Stomach (tissue), 4 donors: ENCODE measurements at regions not wholly inside any gene's neighbourhood (a gene's known extent, or its start where the extent isn't known, plus 50 kb on each side); places are given as distances from the start of the nearest gene placed in this dataset.

ENCODE experiments used
- EP300 ChIP-seq: sonication (generic); formaldehyde crosslinking; IDR thresholded peaks from one replicate; pipeline ENCODE4 v1.6.1; 2017; ENCODE audit warnings: antibody characterized with exemption
- POLR2A ChIP-seq, 4 donors: fragments of 450-650 bp; IDR thresholded peaks; one replicate each; pipeline ENCODE4 v1.6.1; 2016; ENCODE audit warnings: antibody characterized with exemption in 4 of 4, control low read depth in 2 of 4, mild to moderate bottlenecking in 1 of 4, moderate library complexity in 1 of 4
- POLR2AphosphoS5 ChIP-seq, 3 donors: sonication (generic); formaldehyde crosslinking; IDR thresholded peaks; one replicate each; pipeline ENCODE4 v1.6.1; 2016; ENCODE audit warnings: antibody characterized with exemption in 3 of 3
- TF ChIP-seq, protein P1 (sequence below), 7 experiments: fragments of 450-650 bp in 4 of 7; fragments of 200-600 bp in 3 of 7; sonication (generic) in 3 of 7; IDR thresholded peaks; one replicate each; pipeline ENCODE4 v1.5.1; 2016 to 2019; ENCODE audit warnings: antibody characterized with exemption in 7 of 7, control low read depth in 2 of 7, mild to moderate bottlenecking in 1 of 7

- TF ChIP-seq, protein P1, sequence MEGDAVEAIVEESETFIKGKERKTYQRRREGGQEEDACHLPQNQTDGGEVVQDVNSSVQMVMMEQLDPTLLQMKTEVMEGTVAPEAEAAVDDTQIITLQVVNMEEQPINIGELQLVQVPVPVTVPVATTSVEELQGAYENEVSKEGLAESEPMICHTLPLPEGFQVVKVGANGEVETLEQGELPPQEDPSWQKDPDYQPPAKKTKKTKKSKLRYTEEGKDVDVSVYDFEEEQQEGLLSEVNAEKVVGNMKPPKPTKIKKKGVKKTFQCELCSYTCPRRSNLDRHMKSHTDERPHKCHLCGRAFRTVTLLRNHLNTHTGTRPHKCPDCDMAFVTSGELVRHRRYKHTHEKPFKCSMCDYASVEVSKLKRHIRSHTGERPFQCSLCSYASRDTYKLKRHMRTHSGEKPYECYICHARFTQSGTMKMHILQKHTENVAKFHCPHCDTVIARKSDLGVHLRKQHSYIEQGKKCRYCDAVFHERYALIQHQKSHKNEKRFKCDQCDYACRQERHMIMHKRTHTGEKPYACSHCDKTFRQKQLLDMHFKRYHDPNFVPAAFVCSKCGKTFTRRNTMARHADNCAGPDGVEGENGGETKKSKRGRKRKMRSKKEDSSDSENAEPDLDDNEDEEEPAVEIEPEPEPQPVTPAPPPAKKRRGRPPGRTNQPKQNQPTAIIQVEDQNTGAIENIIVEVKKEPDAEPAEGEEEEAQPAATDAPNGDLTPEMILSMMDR (IDR thresholded peaks at IDR 0.05): no peak
- no peak for TF ChIP-seq POLR2A (IDR thresholded peaks at IDR 0.05)
- TF ChIP-seq EP300: no peak
- TF ChIP-seq POLR2AphosphoS5 (IDR thresholded peaks at IDR 0.05): no peak
Observed at GRCh38 chr5:3326841-3327232, 268.8 kb upstream of the IRX1 start.
